ENCODE measurements at regions not wholly inside any gene's neighbourhood (a gene's known extent, or its start where the extent isn't known, plus 50 kb on each side); places are given as distances from the start of the nearest gene placed in this dataset.

GRCh38 chr6:141658696-141659095 is 474.0 kb upstream of the GJE1 start:
- intact Hi-C loops (cut with DNase I), result no loop called here
- DNase-seq (ENCODE audit: missing footprints), result no peak

GRCh38 chr6:141657812-141658211 is 474.9 kb upstream of the GJE1 start:
- no peak for DNase-seq (ENCODE audit: missing footprints)
- ATAC-seq, result no peak
- intact Hi-C loops (cut with DNase I), result no loop called here

More at GRCh38 chr6:141658696-141659095, 474.0 kb upstream of the GJE1 start:
- ATAC-seq, result no peak

GRCh38 chr6:141653590-141653989 is 479.1 kb upstream of the GJE1 start:
- no peak for ATAC-seq
- intact Hi-C loops (cut with DNase I), result no loop called here
- no peak for DNase-seq (ENCODE audit: missing footprints)

- ATAC-seq, result no peak
- DNase-seq (ENCODE audit: missing footprints), result no peak
- intact Hi-C loops (cut with DNase I), result no loop called here
Measured at GRCh38 chr6:141641951-141642350, 490.8 kb upstream of the GJE1 start.

- no peak for ATAC-seq
Measured at GRCh38 chr6:141641406-141641805, 491.3 kb upstream of the GJE1 start.

GRCh38 chr6:141635621-141636020 is 497.1 kb upstream of the GJE1 start:
- DNase-seq (ENCODE audit: missing footprints), result no peak
- ATAC-seq, result no peak
- intact Hi-C loops (cut with DNase I), result no loop called here

More at GRCh38 chr6:141641406-141641805, 491.3 kb upstream of the GJE1 start:
- no peak for DNase-seq (ENCODE audit: missing footprints)
- intact Hi-C loops (cut with DNase I), result no loop called here

- intact Hi-C loops (cut with DNase I), result no loop called here
- no peak for DNase-seq (ENCODE audit: missing footprints)
- no peak for ATAC-seq
Measured at GRCh38 chr6:141634269-141634668, 498.5 kb upstream of the GJE1 start.

- ATAC-seq (no peak), DNase-seq (ENCODE audit: missing footprints) (no peak)
Measured at GRCh38 chr6:141624301-141624700, 508.4 kb upstream of the GJE1 start.

GRCh38 chr6:141618180-141618581 is 514.5 kb upstream of the GJE1 start:
- ATAC-seq, result no peak

More at GRCh38 chr6:141624301-141624700, 508.4 kb upstream of the GJE1 start:
- intact Hi-C loops (cut with DNase I), result no loop called here

GRCh38 chr6:141610741-141611140 is 522.0 kb upstream of the GJE1 start:
- DNase-seq (ENCODE audit: missing footprints) (peak; percentile 13), ATAC-seq (no peak)
- intact Hi-C loops (cut with DNase I), result no loop called here

More at GRCh38 chr6:141618180-141618581, 514.5 kb upstream of the GJE1 start:
- peak; percentile 13 for DNase-seq (ENCODE audit: missing footprints)
- intact Hi-C loops (cut with DNase I), result no loop called here

GRCh38 chr6:141607956-141608355 is 524.8 kb upstream of the GJE1 start:
- intact Hi-C loops (cut with DNase I), result no loop called here
- ATAC-seq (no peak), DNase-seq (ENCODE audit: missing footprints) (no peak)

GRCh38 chr6:141598487-141598886 is 534.2 kb upstream of the GJE1 start:
- intact Hi-C loops (cut with DNase I), result no loop called here
- ATAC-seq, result peak; percentile 39

GRCh38 chr6:141594874-141595273 is 537.9 kb upstream of the GJE1 start:
- intact Hi-C loops (cut with DNase I), result no loop called here
- DNase-seq (ENCODE audit: missing footprints) (no peak), ATAC-seq (no peak)

More at GRCh38 chr6:141598487-141598886, 534.2 kb upstream of the GJE1 start:
- no peak for DNase-seq (ENCODE audit: missing footprints)

- intact Hi-C loops (cut with DNase I), result no loop called here
- no peak for ATAC-seq
- DNase-seq (ENCODE audit: missing footprints), result no peak
Measured at GRCh38 chr6:141593311-141593710, 539.4 kb upstream of the GJE1 start.

- intact Hi-C loops (cut with DNase I), result no loop called here
- ATAC-seq (no peak), DNase-seq (ENCODE audit: missing footprints) (no peak)
Measured at GRCh38 chr6:141587482-141588266, 545.1 kb upstream of the GJE1 start.

- ATAC-seq (no peak), DNase-seq (ENCODE audit: missing footprints) (no peak)
- intact Hi-C loops (cut with DNase I), result no loop called here
Measured at GRCh38 chr6:141580988-141581552, 551.7 kb upstream of the GJE1 start.

GRCh38 chr6:141580131-141580530 is 552.6 kb upstream of the GJE1 start:
- ATAC-seq (no peak), DNase-seq (ENCODE audit: missing footprints) (no peak)
- intact Hi-C loops (cut with DNase I), result no loop called here

- DNase-seq (ENCODE audit: missing footprints) (no peak), ATAC-seq (no peak)
- intact Hi-C loops (cut with DNase I), result no loop called here
Measured at GRCh38 chr6:141576751-141577150, 556.0 kb upstream of the GJE1 start.

GRCh38 chr6:141562851-141563763 is 569.6 kb upstream of the GJE1 start:
- DNase-seq (ENCODE audit: missing footprints), result peak; percentile 69

More at GRCh38 chr6:141562851-141563763, 569.6 kb upstream of the GJE1 start:
- ATAC-seq, result peak; percentile 93
- intact Hi-C loops (cut with DNase I), result loop anchor here (5.0 kb wide), 4 partner anchors 81 to 791 kb away; no protein-coding TSS in a partner anchor
